ENCODE measurements at regions not wholly inside any gene's neighbourhood (a gene's known extent, or its start where the extent isn't known, plus 50 kb on each side); places are given as distances from the start of the nearest gene placed in this dataset.

- DNase-seq (ENCODE audit: low read depth in 4 of 4, low spot score in 3 of 4) = no peak
These were observed 207.1 kb downstream of the NFATC2 start for GRCh38 chr20:51335329-51335841.

GRCh38 chr20:51334609-51335008 lies 207.9 kb downstream of the NFATC2 start:
- no peak for DNase-seq (ENCODE audit: low read depth in 4 of 4, low spot score in 3 of 4)

- DNase-seq (ENCODE audit: low read depth in 4 of 4, low spot score in 3 of 4) = no peak
These were observed 208.5 kb downstream of the NFATC2 start for GRCh38 chr20:51333971-51334370.

GRCh38 chr20:51333446-51333845 lies 209.1 kb downstream of the NFATC2 start:
- DNase-seq (ENCODE audit: low read depth in 4 of 4, low spot score in 3 of 4) = no peak

GRCh38 chr20:51331481-51331880 lies 211.0 kb downstream of the NFATC2 start:
- no peak for DNase-seq (ENCODE audit: low read depth in 4 of 4, low spot score in 3 of 4)

- DNase-seq (ENCODE audit: low read depth in 4 of 4, low spot score in 3 of 4) = no peak
These were observed 212.7 kb downstream of the NFATC2 start for GRCh38 chr20:51329845-51330244.

GRCh38 chr20:51327251-51327841 lies 215.2 kb downstream of the NFATC2 start:
- no peak for DNase-seq (ENCODE audit: low read depth in 4 of 4, low spot score in 3 of 4)

GRCh38 chr20:51326201-51326819 lies 216.2 kb downstream of the NFATC2 start:
- DNase-seq (ENCODE audit: low read depth in 4 of 4, low spot score in 3 of 4) = no peak

- DNase-seq (ENCODE audit: low read depth in 4 of 4, low spot score in 3 of 4) = no peak
These were observed 220.3 kb downstream of the NFATC2 start for GRCh38 chr20:51322164-51322707.

GRCh38 chr20:51321343-51322163 lies 221.0 kb downstream of the NFATC2 start:
- no peak for DNase-seq (ENCODE audit: low read depth in 4 of 4, low spot score in 3 of 4)

GRCh38 chr20:51319522-51319921 lies 223.0 kb downstream of the NFATC2 start:
- DNase-seq (ENCODE audit: low read depth in 4 of 4, low spot score in 3 of 4) = no peak

GRCh38 chr20:51318058-51318949 lies 224.2 kb downstream of the NFATC2 start:
- DNase-seq (ENCODE audit: low read depth in 4 of 4, low spot score in 3 of 4) = no peak

- no peak for DNase-seq (ENCODE audit: low read depth in 4 of 4, low spot score in 3 of 4)
These were observed 227.1 kb downstream of the NFATC2 start for GRCh38 chr20:51315390-51315789.

- no peak for DNase-seq (ENCODE audit: low read depth in 4 of 4, low spot score in 3 of 4)
These were observed 229.1 kb downstream of the NFATC2 start for GRCh38 chr20:51313358-51313827.

GRCh38 chr20:51312480-51312783 lies 230.1 kb downstream of the NFATC2 start:
- DNase-seq (ENCODE audit: low read depth in 4 of 4, low spot score in 3 of 4) = no peak

GRCh38 chr20:51311636-51312479 lies 230.7 kb downstream of the NFATC2 start:
- DNase-seq (ENCODE audit: low read depth in 4 of 4, low spot score in 3 of 4) = no peak

GRCh38 chr20:51310216-51310615 lies 232.3 kb downstream of the NFATC2 start:
- DNase-seq (ENCODE audit: low read depth in 4 of 4, low spot score in 3 of 4) = no peak

- no peak for DNase-seq (ENCODE audit: low read depth in 4 of 4, low spot score in 3 of 4)
These were observed 233.4 kb downstream of the NFATC2 start for GRCh38 chr20:51309128-51309527.

GRCh38 chr20:51306521-51307358 lies 235.8 kb downstream of the NFATC2 start:
- peak in 2 of 4 donors; percentile 34 to 49 for DNase-seq (ENCODE audit: low read depth in 4 of 4, low spot score in 3 of 4)
